Fibroblast of peridontal ligament (primary cell): ENCODE measurements at regions not wholly inside any gene's neighbourhood (a gene's known extent, or its start where the extent isn't known, plus 50 kb on each side); places are given as distances from the start of the nearest gene placed in this dataset.
A peak's percentile ranks its signal among the peaks of the same experiment; 100 is the strongest.
"Not testable (repeated sequence)": the region's sequence is repeated elsewhere in the genome, so short reads cannot be mapped to it uniquely, and the experiment has no call there.

Source experiments
- DNase-seq: peaks from one replicate; pipeline ENCODE4 v3.0.0-alpha.2; 2010; ENCODE audit errors: extremely low read depth

DNA sequence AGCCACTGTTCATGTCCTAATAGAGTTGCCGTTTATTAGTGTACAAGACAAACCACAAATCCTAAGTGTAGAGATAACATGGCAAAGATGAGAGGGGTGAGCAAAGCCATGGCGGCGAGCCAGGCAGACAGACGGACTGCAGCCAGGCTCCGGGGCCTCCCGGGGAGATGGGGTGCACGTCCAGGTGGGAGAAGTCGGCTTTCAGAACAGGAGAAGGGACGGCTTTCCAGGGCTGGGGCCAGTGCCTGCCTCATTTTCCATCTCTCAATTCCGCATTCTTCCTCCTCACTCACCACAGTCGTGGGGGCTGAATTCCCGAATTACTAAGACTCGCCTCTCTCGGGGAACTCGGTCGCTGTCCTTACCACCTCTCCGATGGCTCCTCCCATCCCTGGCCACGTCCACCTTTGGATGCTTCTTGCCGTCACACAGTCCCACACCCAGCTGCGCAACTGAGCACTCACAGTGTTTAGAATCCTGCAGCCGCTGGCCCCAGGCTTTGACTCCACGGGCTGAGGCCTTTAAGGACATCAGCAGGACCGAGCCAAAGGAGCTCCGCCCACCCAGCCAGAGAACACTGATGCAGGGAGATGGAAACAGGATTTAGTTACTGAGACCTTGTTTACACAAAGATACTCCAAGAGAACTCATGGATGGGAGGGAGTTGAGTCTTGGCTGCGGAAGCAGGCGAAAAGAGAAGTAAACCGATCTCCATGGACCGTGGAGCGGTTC is 59.7 kb downstream of the RNF112 start:
- DNase-seq: peak; percentile 67

DNA sequence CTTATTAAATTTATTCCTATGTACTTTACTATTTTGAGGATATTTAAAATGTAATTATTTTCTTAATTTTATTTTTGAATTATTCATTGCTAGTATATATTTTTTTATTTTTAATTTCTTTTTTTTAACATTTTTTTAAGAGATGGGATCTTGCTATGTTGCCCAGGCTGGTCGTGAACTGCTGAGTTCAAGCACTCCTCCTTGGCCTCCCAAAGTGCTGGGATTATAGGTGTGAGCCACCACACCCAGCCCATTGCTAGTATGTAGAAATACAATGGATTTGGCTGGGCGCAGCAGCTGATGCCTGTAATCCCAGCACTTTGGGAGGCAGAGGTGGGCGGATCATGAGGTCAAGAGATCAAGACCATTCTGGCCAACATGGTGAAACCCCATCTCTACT is 59.2 kb upstream of the SLC47A1 start:
- DNase-seq: not testable (repeated sequence)

DNA sequence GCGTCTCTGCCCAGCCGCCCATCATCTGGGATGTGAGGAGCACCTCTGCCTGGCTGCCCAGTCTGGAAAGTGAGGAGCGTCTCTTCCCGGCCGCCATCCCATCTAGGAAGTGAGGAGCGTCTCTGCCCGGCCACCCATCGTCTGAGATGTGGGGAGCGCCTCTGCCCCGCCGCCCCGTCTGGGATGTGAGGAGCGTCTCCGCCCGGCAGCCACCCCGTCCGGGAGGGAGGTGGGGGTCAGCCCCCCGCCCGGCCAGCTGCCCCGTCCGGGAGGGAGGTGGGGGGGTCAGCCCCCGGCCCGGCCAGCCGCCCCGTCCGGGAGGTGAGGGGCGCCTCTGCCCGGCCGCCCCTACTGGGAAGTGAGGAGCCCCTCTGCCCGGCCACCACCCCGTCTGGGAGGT is 57.9 kb upstream of the SLC47A1 start:
- not testable (repeated sequence) for DNase-seq

DNA sequence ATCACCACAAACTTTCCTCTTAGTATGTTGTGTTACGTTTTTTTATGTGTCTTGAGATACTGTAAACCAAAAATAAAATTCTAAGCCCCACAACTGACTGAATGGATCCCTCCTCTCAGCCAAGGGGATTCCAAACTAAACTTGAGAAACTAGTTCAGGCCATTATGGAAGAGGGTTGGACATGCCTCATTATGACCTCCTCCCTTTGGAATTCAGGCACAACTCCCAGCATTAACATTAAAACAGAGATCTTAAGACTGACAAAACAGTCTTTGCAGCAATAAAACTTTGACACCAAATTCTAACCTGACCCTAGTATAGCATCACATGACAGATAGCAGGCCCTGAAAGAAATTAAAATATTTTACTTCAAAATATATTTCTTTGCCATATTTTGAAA is 51.1 kb upstream of the SLC47A1 start:
- peak; percentile 68 for DNase-seq
